Stimulated activated CD4-positive, alpha-beta T cell treated with anti-CD3 and anti-CD28 coated beads, TNF-alpha, amount 100 ng/mL, for 4 hours (primary cell): ENCODE measurements at regions not wholly inside any gene's neighbourhood (a gene's known extent, or its start where the extent isn't known, plus 50 kb on each side); places are given as distances from the start of the nearest gene placed in this dataset.
"Not testable (repeated sequence)": the region's sequence is repeated elsewhere in the genome, so short reads cannot be mapped to it uniquely, and the experiment has no call there.

ENCODE experiments used
- DNase-seq, 3 experiments: peaks; one replicate each; pipeline ENCODE4 v3.0.0-alpha.2; 2020; ENCODE audit warnings: low read depth in 3 of 3

DNA sequence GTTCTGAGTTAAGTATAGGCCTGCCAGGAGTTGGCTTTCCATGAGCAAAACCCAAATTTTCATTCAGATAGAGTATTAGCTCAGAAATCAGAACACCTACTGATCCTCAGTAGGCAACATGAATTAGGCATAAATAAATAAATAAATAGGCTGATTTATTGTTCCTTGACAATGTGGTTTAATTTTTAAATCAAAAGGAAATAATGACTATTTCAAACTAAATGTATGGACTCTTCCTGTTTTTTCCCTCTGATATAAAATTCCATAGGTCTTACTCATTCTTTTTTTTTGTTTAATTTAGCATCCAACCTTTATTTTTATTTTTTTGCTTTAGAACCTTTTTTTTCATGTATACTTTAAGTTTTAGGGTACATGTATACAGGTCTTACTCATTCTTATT, 140.2 kb upstream of the ITGA6 start:
- no peak for DNase-seq

DNA sequence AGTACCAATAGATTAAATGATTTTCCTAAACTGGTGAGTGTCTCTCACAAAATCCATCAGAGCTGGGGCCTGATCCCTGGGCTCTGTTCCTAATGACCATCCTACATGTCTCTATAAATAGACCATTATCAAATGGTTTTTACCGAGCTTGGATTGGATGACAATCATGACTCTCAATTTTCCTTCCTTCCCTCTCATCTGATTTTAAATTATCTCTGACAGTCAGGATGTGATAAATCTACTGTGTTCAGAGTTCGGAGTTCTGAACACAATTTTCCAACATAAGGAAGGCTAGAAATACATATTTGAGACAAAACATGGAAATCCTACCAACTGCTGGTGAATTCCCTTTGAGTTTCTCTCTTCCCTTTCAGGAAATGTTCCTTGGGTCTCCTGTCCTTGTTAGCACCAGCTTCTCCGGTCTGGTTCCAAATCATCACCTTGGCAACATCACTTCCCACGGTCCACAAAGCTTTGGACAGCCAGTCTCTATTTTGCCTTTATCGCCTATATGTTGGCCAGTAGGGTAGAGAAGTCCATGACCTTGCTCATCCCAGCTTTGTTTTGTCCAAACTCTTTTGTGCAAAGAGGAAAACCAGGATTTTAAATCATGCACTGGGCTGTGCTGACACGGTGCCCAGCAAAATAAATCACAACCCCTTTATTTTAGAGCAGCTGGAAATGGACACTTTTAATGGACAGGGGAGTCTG, 139.6 kb upstream of the ITGA6 start:
- DNase-seq = no peak

DNA sequence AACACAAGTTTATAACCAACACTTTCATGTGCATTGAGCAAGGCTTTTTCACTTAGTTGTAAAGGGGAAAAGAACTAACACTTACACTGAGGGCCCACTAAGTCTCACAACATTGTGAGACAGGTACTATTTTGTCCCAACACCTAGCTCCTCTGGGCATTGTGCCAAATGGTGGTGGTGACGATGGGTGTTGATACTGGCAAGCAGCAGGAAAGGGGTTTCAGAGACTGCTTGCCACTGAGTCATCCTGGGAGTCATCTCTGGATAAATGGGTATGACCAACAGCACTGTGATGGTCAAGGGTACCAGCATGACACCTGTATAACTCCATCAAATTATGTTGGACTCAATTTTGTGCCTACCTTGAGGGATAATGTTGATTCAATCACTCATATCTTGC, 138.8 kb upstream of the ITGA6 start:
- no peak for DNase-seq

DNA sequence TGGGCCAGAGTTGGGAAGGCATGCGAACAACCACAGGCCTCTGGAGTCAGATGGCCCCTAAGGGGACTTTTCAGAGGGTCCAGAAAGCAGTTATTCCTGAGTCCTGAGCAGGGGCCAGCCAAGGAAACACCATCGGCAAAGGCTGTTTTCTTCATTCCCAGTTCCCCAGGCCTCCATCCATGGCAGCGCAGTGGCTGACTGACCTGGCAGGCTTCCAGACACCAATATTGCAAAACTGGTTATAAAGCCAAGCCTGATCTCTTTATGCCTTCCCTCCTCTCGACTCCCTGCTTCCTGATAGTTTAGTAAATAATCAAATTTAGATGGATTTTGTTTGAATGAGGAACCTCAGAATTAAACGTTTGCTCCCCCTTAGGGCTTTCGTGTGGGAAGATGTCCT, 133.4 kb upstream of the ITGA6 start:
- DNase-seq = no peak

DNA sequence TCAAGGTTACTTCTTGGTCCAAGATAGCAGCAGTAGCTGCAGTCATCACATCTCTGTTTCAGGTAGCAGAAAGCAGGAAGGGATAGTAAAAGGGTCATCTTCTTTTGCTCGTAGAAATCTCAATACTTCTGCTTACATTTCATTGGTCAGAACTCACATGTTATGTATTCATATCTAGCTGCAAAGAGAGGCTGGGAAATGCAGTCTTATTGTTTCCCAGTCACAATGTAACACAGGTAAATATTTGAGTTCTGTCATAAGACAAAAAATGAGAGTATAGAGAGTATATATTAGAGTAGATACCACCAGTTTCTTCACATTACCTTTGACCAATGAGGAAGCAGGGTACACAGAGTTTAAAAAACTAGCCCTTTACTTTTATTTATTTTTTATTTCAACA, 132.4 kb upstream of the ITGA6 start:
- no peak for DNase-seq

DNA sequence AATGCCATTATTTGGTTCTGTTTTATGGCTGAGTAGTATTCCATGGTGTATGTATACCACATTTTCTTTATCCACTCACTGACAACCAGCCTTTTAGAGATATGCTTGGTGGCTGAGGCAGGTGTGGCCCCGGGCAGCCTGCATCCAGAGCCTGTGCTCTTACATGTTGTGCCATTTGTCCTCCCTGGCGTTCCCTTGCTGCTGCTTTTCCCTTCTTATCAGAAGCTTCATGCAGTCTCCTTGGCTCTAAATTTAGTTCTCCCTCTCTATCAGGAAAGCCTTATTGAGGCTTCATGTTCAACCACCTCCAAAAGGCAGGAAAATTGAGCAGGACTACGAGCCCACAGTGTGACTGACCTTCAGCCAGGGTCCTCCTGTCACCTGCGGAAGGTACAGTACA, 131.7 kb upstream of the ITGA6 start:
- DNase-seq = no peak

DNA sequence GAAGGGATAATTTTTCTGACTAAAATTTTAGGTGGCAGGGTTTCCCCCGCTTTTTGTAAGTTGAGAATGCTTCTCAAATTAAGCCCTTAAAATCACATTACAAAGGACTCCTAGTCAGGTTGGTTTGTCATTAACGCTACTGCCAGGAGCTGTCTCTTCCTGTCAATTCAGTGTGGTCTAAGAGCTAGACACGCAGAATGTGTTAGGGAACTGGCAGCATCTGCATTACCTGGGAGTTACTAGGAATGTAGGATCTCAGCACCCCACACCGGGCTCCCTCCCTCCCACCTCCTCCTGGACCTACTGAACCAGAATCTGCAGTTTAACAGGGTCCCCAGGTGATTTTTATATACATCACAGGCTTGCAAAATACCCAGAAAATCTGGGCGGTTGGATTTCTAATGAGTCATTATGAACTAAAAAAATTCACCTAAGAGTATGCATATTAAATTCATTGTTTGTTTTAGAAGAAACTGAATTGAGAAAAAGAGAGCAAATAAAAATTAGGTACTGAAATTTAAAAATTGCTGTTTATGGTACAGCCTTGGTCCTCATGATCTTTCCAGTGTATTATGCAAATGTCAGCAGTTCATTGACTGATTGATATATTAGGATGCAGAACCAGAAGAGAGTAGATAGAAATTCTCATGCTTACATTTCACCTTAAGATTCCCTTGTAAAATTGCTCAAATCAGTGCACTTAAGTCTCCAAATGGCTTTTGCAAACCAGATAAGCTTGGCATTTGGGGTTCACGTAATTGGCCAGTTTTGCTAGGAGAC, 130.9 kb upstream of the ITGA6 start:
- DNase-seq = no peak

DNA sequence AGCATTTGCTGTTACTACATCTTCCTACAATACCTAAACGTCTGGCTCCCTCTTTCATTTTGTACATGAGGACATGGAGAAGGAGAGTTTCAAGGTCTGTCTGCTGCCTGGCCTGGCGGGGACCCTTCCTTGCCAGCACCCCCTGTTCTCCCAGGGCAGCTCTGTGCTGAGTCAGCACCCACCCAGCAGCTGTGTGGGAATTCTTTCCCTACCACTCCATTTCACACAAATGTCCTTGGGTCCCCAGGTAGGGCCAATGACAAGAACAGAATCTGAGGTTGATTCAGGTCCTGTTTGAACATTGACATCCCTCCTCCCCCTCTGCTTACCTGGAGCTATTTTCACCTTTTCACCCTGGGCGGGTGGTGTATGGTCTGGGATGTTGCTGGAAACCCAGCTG, 129.9 kb upstream of the ITGA6 start:
- DNase-seq = no peak

DNA sequence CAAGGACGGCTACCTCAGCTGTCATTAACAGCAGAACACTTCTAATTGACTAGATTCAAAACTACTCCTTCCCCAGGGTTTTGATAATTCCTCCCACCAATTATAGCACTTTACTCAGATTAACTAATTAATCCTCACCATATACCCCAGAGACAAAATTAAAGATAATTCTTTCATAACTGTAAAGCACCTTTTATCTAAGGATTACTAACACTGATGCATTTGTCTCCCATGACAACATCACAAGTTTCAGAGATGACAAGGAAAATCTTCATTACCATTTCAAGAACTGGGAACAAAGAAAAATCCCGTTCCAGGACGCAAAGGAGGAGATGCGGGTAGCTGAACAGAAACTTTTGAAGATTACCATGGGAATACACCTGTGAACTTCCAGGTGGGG, 129.4 kb upstream of the ITGA6 start:
- no peak for DNase-seq

DNA sequence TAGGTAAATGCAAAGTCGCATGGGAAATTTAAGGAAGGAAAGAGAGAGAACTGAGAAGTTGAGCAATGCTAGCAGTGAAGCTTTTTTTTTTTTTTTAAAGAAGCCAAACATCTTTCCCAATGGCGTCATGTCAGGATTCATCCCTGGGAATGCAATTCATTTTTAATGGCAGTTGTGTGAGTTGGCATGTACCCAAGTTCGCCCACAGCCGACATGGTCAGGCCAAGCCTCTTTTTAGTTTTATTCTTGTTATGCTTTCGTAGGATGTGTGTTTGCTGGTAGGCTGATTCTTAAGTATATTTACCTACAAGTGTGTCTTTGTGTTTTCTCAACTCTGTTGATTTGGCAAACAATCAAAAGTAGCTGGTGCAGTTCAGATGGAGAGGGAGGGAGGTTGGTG, 127.6 kb upstream of the ITGA6 start:
- DNase-seq = no peak

DNA sequence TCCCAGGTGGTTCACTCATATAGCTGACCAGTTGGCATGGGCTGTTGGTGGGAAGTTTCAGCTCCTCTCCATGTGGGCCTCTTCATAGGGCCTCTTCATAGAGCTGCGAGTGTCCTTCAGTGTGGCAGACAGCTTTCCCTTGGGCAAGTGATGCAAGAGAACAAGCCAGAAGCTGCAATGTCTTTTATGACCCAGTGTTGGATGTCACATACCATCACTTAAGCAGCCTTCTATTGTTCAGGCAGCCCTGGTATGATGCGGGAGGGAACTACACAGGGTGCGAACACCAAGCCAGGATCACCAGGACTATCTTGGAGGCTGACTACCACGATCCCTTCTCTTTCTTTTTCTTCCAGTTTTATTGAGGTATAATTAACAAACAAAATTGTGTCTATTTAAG, 126.5 kb upstream of the ITGA6 start:
- DNase-seq = no peak

DNA sequence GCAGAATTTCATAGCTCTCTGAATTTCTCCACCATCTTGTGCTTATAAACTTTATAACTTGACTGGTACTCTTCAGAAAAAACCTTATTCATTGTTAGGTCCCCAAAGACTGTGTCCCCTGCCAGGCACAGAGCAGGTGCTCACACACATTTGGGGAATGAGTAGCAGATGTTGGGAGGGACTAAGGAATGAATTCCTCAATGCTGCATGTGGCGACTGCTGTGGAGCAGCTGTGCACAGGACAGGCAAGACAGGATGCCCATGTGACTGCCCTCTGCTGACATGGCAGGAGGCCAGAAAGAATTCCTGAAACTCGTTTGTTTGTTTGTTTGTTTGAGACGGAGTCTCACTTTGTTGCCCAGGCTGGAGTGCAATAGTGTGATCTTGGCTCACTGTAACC, 122.3 kb upstream of the ITGA6 start:
- DNase-seq = no peak

DNA sequence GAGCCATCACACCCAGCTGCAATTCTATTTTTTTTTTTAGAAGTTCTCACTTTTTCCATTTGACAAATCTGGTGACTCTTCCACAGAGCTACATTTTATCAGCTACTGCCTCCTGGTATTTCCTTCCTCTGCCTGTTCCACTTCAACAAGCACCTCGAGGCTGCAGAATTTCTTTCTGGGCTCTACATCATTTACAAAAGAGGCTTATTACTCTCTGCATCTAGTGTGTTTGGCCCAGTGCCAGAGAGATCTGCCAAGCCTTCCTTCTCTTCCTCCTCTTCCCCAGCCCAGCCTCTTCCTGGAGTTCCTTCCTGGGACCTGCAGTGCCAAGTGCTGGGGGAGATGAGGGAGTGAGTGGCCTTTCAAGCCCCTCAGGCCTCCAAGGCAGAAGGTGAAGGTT, 119.6 kb upstream of the ITGA6 start:
- no peak for DNase-seq

DNA sequence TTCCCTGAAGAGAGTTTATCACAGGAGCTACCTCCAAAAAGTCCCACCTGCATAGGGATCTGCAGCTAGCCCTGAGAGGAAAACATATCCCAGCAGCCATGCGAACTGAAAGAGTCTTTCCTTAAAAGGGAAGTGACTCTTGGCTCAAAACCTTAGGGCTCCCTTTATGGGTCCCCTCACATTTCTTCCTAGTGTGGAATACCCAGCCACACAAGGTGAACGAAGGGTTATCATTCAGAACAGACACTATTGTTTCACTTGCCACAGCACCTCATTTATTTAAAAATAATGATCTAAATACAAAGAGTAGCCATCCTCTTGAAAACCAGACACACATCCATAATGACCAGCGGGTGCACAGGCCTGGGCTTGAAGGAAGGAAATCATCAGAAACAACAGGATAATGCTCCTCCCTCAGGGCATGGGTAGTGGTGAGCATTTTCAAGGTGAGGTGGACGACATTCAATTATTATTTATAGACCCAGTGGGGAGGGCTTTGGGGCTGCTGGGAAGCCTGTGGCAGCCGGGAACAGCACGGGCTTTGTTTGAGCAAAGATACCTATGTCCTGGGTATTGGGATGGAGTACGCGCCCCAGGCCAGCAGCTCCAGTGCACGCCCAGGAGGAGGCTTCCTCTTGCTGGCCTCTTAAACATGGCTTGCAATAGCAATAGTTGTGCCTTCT, 119.0 kb upstream of the ITGA6 start:
- no peak for DNase-seq

DNA sequence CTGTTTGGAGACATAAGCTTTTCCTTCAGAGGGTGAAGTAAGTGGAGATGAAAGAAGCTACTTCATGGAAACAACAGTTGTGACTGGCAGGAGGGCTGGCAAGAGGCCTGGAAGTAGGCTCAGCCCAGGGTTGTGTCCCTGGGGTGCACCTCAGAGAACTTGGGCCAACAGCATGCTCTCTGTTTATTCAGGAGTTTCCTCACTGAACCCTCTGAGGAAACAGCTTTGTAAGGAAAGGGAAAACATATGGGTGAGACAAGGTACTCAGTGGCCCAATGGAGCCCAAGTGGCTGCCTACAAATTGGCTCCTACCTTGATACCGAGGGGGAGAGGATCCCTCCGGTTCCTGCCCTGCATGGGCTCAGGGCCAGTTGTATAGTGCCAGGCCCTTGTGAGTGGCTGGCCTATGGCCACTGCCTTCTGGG, 115.5 kb upstream of the ITGA6 start:
- no peak for DNase-seq

DNA sequence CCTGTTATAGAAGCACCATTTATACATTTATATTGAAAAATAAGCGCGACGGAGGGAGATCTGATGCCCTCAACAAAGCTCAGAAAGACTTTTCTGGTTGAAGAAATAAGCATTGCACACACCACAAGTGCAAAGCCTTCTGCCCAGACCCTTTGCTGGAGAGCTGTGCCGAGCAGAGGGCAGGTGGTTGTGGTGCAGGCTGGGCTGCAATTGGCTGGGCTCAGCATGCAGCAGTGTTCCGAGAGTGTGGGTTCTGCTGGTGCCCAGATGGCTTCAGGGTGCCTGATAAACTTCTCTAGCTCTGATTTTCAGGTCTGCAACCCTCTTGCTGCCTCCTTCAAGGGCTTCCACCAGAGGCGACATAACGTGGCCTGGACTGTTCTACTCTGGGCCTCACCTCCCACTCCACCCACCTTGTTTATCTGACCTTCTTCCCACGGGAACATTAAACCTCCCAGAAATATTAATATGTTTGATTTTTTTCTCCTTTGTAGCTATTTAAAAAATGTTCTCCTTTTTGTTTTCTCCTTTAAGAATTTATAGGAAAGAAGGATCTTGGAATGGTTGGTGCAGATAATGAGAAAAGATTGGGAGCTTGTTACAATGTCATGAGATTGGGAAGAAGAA, 113.6 kb upstream of the ITGA6 start:
- DNase-seq = no peak

DNA sequence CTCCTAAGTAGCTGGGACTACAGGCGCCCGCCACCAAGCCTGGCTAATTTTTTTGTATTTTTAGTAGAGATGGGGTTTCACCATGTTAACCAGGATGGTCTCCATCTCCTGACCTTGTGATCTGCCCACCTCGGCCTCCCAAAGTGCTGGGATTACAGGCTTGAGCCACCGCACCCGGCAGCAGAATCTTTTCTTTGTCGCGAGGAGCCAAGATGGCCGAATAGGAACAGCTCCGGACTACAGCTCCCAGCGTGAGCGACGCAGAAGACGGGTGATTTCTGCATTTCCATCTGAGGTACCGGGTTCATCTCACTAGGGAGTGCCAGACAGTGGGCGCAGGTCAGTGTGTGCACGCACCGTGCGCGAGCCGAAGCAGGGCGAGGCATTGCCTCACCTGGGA, 112.3 kb upstream of the ITGA6 start:
- DNase-seq = not testable (repeated sequence)

DNA sequence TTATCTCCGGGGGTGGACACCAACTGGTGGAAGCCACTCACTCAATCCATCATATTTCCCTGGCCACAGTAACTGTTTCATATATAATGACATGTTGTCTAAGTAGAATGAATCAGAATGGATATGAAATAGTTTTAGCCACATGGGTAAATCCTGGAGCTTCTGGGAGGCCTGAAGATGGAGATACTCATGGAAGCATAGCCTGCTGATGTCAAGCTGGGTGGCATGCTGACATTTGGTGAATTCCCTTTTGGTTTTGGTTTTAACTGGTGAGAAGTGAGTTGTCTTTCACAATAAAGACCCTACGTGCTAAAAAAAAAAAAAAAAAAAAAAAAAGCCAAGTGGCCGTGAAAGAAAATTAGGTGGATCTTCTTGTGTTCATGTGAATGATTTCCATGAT, 105.3 kb upstream of the ITGA6 start:
- no peak for DNase-seq

DNA sequence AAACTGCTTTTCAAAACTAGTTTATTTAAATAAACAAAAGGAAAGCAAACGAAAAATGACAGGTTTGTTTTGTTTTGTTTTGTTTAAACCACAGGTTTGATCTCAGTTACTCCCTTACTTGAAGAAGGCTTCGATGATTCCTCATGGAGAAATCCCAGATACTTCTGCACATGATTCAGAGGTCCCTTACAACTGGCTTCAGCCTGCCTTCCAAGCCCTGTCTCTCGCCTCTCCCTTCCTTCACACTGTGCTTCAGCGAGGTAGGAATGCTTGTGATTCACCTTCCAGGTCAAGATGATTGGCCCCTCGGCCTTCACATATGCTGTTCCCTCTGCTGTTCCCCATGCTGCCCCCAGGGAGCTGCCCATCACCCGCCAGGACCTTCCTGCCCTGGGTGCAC, 104.1 kb upstream of the ITGA6 start:
- DNase-seq = no peak

DNA sequence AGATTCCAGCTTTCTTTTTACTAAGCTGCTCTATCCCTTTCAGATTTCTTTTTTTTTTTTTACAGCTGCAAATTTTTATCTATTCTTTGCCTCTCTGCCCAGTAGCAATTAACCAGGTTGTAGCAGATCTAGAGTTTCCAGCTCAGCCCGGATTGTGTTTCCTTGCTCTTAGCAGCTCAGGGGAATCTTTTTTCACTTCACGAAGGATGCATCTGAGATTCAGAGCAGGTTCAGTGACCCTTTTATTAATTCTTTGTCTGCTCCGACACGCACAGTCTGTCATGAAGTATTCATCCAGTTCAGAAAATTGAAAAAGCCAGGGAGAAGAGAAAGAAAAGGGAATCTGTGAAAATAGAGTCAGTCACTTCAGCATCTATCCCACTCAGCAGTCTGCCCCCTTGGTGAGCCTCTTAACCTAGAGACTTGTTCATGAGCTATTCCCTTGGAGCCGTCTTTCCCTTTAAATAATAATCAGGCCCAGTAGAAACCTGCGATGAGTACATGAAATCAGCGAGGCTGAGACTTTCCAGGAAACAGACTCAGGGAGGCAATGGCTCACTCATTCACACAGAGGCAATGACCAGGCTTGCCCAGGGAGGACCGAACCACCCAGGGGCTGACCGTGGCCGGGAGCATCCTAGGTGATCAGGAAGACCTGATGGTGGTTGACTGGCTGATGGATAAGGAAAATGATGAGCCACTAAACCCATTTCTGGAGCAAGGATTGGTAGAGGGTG, 103.4 kb upstream of the ITGA6 start:
- DNase-seq = no peak

DNA sequence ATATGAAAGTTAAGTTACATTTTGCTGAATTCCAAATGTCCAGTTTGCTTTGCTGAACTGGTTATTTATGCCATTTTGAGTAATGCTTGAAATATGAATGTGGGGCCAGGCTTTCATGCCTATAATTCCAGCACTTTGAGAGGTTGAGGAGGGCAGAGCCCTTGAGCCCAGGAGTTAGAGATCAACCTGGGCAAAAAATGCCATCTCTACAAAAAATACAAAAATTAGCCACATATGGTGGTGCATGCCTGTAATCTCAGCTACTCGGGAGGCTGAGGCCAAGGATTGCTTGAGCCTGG, 101.2 kb upstream of the ITGA6 start:
- DNase-seq = no peak
